SH-SY5Y (cell line): ENCODE measurements at regions not wholly inside any gene's neighbourhood (a gene's known extent, or its start where the extent isn't known, plus 50 kb on each side); places are given as distances from the start of the nearest gene placed in this dataset.

ENCODE experiments used
- GATA2 ChIP-seq: IDR thresholded peaks from 2 replicates; pipeline ENCODE4 v1.6.1; 2011; ENCODE audit warnings: mild to moderate bottlenecking, low read depth, low read length
- GATA3 ChIP-seq: IDR thresholded peaks from 2 replicates; pipeline ENCODE4 v1.6.1; 2011; ENCODE audit warnings: low read depth, mild to moderate bottlenecking, low read length, moderate library complexity

GRCh38 chr11:42085736-42086135, 626.3 kb upstream of the LRRC4C start:
- TF ChIP-seq GATA2 (no peak), GATA3 (no peak)
